Heart left ventricle (tissue), 16 donors: ENCODE measurements at regions not wholly inside any gene's neighbourhood (a gene's known extent, or its start where the extent isn't known, plus 50 kb on each side); places are given as distances from the start of the nearest gene placed in this dataset.

Experiments used
- ATAC-seq, 4 donors: fragments of 200-7000 bp; cut with Tn5 transposase; one replicate each; pipeline ENCODE4 v1.9.1; 2020 to 2022; ENCODE audit warnings: moderate library complexity in 4 of 4, mild to moderate bottlenecking in 3 of 4, moderate number of reproducible peaks in 1 of 4
- DNase-seq, 5 donors: peaks; one replicate each; pipeline ENCODE4 v3.0.0-alpha.2; 2020
- H3K27ac ChIP-seq, 12 donors: fragments of 200-600 bp; sonication (generic) in 4 of 12; one replicate each; pipeline versions ENCODE4 v1.5.0 to v1.8.0; 2016 to 2022; ENCODE audit warnings: mild to moderate bottlenecking in 2 of 12
- H3K27me3 ChIP-seq, 9 donors: fragments of 200-600 bp; sonication (generic) in 2 of 9; one replicate each; pipeline versions ENCODE4 v1.5.1 to v1.8.0; 2016 to 2022; ENCODE audit warnings: mild to moderate bottlenecking in 3 of 9
- H3K36me3 ChIP-seq, 9 donors: fragments of 200-600 bp; sonication (generic) in 2 of 9; one replicate each; pipeline versions ENCODE4 v1.5.0 to v1.8.0; 2018 to 2022; ENCODE audit warnings: mild to moderate bottlenecking in 2 of 9
- H3K4me1 ChIP-seq, 12 donors: fragments of 200-600 bp; sonication (generic) in 4 of 12; one replicate each; pipeline versions ENCODE4 v1.5.0 to v1.8.0; 2016 to 2022; ENCODE audit warnings: mild to moderate bottlenecking in 3 of 12
- H3K4me3 ChIP-seq, 12 donors: fragments of 200-600 bp; sonication (generic) in 4 of 12; one replicate each; pipeline versions ENCODE4 v1.5.0 to v1.8.0; 2017 to 2022; ENCODE audit warnings: mild to moderate bottlenecking in 9 of 12, moderate library complexity in 4 of 12
- H3K9me3 ChIP-seq, 12 donors: fragments of 200-600 bp; sonication (generic) in 4 of 12; one replicate each; pipeline versions ENCODE4 v1.5.0 to v1.8.0; 2016 to 2022; ENCODE audit warnings: mild to moderate bottlenecking in 1 of 12
- POLR2A ChIP-seq, 2 donors: fragments of 450-650 bp; IDR thresholded peaks; one replicate each; pipeline ENCODE4 v1.6.1; 2017; ENCODE audit warnings: antibody characterized with exemption in 2 of 2, mild to moderate bottlenecking in 2 of 2, moderate library complexity in 2 of 2
- WGBS, 4 donors: extraction: QIAGEN DNeasy Blood & Tissue Kit in 2 of 4; methylation state at CpG; one replicate each; pipeline versions ENCODE4 v1.1.5 to v1.1.7; 2013 to 2018; 5-methylcytosine and 5-hydroxymethylcytosine counted together
- intact Hi-C, 10 donors: fragments of 100-400 bp; cut with DNase I; formaldehyde crosslinking; loops; one replicate each; pipeline versions ENCODE4 v1.11.1 to v1.14.2; 2022
- TF ChIP-seq, protein P1 (sequence below), 12 donors: fragments of 200-600 bp; sonication (generic) in 4 of 12; IDR thresholded peaks; one replicate each; pipeline versions ENCODE4 v1.5.0 to v1.8.0; 2018 to 2022; ENCODE audit warnings: antibody characterized with exemption in 12 of 12, mild to moderate bottlenecking in 5 of 12
- donor health status: ischemic (EF 13 %, LVEDD 7.1; RV severe dilation, severe dysfunction).
- donor health status: healthy with polysubstance abuse.
- donor health status: DM: no; HTN: yes; CAD: no.
- donor health status: DM: no; HTN: no; CAD: no.
- donor health status: ischemic (EF 25% LVEDD 6.9; RV normal size, moderate dysfunction).
- donor health status: ischemic (EF 25% LVEDD 5.7; RV mildly dilated, moderate dysfunction).
- donor health status: healthy.
- donor health status: DM: yes; HTN: yes; CAD: no.
- donor health status: ischemic (EF 35%, LVEDD 5.7; RV mildly dilated, moderate dysfunction).
- donor health status: nonischemic (EF 11% LVEDD 7.7; RV severe dilation, severe dysfunction).
- donor health status: DM: yes; HTN: yes; CAD: no.
- donor health status: PGD.
- donor health status: ischemic (EF 29% LVEDD 5.4; RV normal size, mild dysfunction).
- donor health status: nonischemic (EF 23%, LVEDD 6.1; RV moderate dilation, normal function).

DNA sequence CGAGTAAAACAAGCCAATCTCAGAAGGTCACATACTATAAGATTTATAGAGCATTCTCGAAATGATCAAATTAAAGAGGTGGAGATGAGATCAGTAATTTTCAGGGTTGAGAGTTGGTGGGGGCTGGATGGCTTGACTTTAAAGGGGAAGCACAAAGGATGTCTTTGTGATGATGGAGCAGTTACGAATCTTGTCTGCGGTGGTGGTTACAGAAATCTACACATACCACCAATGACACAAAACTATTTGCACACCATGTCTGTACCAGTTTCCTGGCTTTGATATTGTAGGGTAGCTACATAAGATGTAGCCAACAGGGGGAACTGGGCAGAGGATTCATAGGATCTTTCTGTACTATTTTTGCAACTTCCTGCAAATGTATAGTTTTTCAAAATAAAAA, 190.6 kb upstream of the SMIM21 start:
- Histone ChIP-seq H3K27ac (no peak overlapping the region), H3K4me1 (no peaks in the 10 kb centered on the region), H3K9me3 (no peaks in the 10 kb centered on the region), H3K36me3 (no peaks in the 10 kb centered on the region), H3K27me3 (peaks cover 0 to 9% (median 0%) of the 10 kb centered on the region in 9 donors), H3K4me3 (no peak overlapping the region)
- WGBS, 4 donors: 90 to 93% (median 90%) methylated on average over 4 of the region's 4 CpGs
- ATAC-seq: no peak
- TF ChIP-seq POLR2A (IDR thresholded peaks at IDR 0.05): no peak
- TF ChIP-seq, protein P1, sequence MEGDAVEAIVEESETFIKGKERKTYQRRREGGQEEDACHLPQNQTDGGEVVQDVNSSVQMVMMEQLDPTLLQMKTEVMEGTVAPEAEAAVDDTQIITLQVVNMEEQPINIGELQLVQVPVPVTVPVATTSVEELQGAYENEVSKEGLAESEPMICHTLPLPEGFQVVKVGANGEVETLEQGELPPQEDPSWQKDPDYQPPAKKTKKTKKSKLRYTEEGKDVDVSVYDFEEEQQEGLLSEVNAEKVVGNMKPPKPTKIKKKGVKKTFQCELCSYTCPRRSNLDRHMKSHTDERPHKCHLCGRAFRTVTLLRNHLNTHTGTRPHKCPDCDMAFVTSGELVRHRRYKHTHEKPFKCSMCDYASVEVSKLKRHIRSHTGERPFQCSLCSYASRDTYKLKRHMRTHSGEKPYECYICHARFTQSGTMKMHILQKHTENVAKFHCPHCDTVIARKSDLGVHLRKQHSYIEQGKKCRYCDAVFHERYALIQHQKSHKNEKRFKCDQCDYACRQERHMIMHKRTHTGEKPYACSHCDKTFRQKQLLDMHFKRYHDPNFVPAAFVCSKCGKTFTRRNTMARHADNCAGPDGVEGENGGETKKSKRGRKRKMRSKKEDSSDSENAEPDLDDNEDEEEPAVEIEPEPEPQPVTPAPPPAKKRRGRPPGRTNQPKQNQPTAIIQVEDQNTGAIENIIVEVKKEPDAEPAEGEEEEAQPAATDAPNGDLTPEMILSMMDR (IDR thresholded peaks at IDR 0.05): no peak
- DNase-seq: no peak
- intact Hi-C loops: no loop called here

DNA sequence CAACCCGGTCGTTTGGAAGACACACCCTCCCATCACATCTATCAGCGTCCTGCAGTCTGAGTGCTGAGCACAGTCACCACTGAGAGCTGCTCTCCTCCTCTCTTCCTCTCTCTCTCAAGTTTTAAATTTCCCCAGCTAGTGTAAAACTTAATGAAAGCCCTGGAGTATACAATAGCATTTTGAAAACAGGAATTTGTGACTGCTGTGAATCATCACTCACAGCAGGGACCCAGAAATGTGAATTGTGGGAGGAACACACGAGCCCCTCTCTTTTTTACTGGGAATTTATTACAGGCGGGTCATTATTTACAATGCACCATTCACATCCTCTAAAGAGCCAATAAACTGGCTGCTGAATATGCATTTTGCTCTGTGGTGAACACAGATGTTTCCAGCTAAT, 185.0 kb upstream of the SMIM21 start:
- H3K27me3 ChIP-seq: peaks cover 0 to 9% (median 0%) of the 10 kb centered on the region in 9 donors
- intact Hi-C loops: no loop called here
- TF ChIP-seq, protein P1 (IDR thresholded peaks at IDR 0.05): no peak
- no peak for TF ChIP-seq POLR2A (IDR thresholded peaks at IDR 0.05)
- ATAC-seq: no peak
- DNase-seq: no peak
- no peak overlapping the region for H3K27ac ChIP-seq
- H3K4me1 ChIP-seq: no peaks in the 10 kb centered on the region
- H3K36me3 ChIP-seq: no peaks in the 10 kb centered on the region
- no peak overlapping the region for H3K4me3 ChIP-seq
- 23 to 44% (median 32%) methylated on average over 5 of the region's 5 CpGs for WGBS, 4 donors
- no peaks in the 10 kb centered on the region for H3K9me3 ChIP-seq

DNA sequence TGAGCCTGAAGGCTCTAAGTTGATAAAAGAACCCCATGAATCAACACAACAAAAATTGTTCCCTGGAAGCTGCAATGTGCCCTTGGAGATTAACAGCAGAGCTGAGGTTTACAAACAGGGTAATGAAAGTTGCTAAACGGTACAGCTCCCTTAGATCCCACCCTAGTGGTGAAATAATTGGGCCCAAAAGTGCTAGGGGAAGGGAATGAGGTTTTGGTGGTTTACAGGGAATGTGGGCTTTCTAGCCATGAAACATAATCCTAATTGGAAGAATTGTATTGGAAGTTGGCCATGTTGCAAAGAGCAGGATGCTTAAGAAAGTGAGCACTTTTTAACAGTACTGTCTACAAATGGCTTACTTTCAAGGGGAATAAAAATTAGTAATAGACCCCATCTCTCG, 180.2 kb upstream of the SMIM21 start:
- intact Hi-C loops: no loop called here
- TF ChIP-seq POLR2A (IDR thresholded peaks at IDR 0.05): no peak
- TF ChIP-seq, protein P1 (IDR thresholded peaks at IDR 0.05): no peak
- H3K27ac ChIP-seq: no peak overlapping the region

DNA sequence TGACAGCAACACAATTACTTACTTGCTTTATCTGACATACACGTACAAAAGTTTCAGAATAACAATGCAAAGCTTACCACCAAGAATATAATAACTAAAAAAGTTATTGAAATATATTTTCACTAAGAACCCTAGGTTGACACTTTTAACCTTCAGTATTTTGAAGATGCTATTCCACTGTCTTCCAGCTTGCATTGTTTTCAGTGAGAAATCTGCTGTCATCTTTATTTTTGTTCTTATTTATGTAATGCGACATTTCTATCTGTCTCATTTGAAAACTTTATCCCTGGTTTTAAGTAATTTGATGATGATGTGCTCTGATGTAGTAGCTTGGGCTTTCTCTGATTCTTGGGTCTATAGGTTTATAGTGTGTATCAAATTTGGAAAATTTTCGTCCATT, 165.0 kb upstream of the SMIM21 start:
- H3K4me3 ChIP-seq: no peak overlapping the region
- peaks cover 0 to 36% (median 21%) of the 10 kb centered on the region in 12 donors for H3K9me3 ChIP-seq
- H3K27ac ChIP-seq: no peak overlapping the region
- WGBS, 4 donors: 84 to 91% (median 88%) methylated on average over 3 of the region's 3 CpGs
- intact Hi-C loops: no loop called here
- no peak for ATAC-seq
- TF ChIP-seq, protein P1 (IDR thresholded peaks at IDR 0.05): no peak
- TF ChIP-seq POLR2A (IDR thresholded peaks at IDR 0.05): no peak
- no peaks in the 10 kb centered on the region for H3K27me3 ChIP-seq
- H3K36me3 ChIP-seq: no peaks in the 10 kb centered on the region
- no peaks in the 10 kb centered on the region for H3K4me1 ChIP-seq
- no peak for DNase-seq

More for the DNA sequence above, 180.2 kb upstream of the SMIM21 start:
- H3K9me3 ChIP-seq: peaks cover 0 to 3% (median 0%) of the 10 kb centered on the region in 12 donors
- no peaks in the 10 kb centered on the region for H3K4me1 ChIP-seq
- no peak for ATAC-seq
- DNase-seq: no peak
- no peaks in the 10 kb centered on the region for H3K36me3 ChIP-seq
- H3K27me3 ChIP-seq: no peaks in the 10 kb centered on the region
- no peak overlapping the region for H3K4me3 ChIP-seq
- 60 to 75% (median 66%) methylated on average over 2 of the region's 2 CpGs for WGBS, 4 donors
